Coronary artery (tissue), 2 donors: ENCODE measurements at regions not wholly inside any gene's neighbourhood (a gene's known extent, or its start where the extent isn't known, plus 50 kb on each side); places are given as distances from the start of the nearest gene placed in this dataset.

Experiments
- DNase-seq: peaks from one replicate; pipeline ENCODE4 v3.0.0-alpha.2; 2017; ENCODE audit warnings: low spot score
- H3K27ac ChIP-seq, 2 donors: fragments of 200-600 bp; sonication (generic); one replicate each; pipeline ENCODE4 v1.5.1; 2016 to 2019
- H3K4me3 ChIP-seq: fragments of 200-600 bp; sonication (generic); 2 replicates; pipeline ENCODE4 v1.5.1; 2016; ENCODE audit warnings: mild to moderate bottlenecking, moderate library complexity
- TF ChIP-seq, protein P1 (sequence below): fragments of 200-600 bp; sonication (generic); IDR thresholded peaks from one replicate; pipeline ENCODE4 v1.5.1; 2019; ENCODE audit warnings: antibody characterized with exemption

DNA sequence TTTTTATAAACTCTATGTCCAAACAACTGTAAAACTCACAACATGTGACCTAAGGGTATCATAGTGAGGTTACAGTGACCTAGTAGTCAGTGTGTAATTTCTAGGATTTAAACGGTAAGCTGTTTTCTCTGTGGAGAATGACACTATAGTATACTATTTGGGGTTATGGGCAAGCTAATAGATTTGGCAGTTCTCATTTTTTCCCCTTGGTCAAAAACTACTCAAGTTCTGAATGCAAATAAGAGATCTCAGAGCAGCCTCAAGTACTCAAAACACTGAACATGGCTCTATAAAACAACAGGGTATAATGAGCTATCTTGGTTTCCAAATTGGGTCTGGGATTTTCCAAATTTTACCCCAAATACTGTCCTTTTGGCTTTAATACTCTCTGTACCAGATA, 88.5 kb upstream of the HMCN1 start:
- Histone ChIP-seq H3K4me3 (no peak overlapping the region), H3K27ac (peak overlapping the region in 1 of 2 donors; percentile 70)
- TF ChIP-seq, protein P1, sequence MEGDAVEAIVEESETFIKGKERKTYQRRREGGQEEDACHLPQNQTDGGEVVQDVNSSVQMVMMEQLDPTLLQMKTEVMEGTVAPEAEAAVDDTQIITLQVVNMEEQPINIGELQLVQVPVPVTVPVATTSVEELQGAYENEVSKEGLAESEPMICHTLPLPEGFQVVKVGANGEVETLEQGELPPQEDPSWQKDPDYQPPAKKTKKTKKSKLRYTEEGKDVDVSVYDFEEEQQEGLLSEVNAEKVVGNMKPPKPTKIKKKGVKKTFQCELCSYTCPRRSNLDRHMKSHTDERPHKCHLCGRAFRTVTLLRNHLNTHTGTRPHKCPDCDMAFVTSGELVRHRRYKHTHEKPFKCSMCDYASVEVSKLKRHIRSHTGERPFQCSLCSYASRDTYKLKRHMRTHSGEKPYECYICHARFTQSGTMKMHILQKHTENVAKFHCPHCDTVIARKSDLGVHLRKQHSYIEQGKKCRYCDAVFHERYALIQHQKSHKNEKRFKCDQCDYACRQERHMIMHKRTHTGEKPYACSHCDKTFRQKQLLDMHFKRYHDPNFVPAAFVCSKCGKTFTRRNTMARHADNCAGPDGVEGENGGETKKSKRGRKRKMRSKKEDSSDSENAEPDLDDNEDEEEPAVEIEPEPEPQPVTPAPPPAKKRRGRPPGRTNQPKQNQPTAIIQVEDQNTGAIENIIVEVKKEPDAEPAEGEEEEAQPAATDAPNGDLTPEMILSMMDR: no peak
- DNase-seq: no peak

DNA sequence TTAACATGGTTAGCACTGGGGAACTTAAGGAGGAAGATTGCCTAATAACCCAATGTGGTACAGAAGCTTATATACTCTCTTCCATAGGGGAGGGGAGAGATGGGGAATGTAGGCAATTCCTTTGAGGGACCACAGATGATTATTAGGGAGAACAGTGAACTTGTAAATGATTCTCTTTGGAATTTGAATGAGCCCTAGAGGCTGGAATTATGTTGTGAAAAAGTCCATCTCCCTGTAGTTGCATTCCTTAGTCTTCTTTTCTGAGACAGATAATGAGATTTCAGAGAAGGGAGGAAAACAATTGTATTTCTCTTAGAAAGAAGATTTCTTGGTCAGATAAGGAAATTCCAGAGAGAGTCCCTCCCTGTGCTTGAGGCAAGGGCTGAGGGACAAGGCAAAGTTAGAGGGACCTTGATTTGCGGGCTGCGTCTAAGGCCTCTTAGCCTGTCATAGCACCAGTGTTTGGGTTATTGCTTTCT, 89.0 kb upstream of the HMCN1 start:
- no peak overlapping the region for H3K4me3 ChIP-seq
- H3K27ac ChIP-seq: no peak overlapping the region
- TF ChIP-seq, protein P1: no peak
- DNase-seq: no peak

DNA sequence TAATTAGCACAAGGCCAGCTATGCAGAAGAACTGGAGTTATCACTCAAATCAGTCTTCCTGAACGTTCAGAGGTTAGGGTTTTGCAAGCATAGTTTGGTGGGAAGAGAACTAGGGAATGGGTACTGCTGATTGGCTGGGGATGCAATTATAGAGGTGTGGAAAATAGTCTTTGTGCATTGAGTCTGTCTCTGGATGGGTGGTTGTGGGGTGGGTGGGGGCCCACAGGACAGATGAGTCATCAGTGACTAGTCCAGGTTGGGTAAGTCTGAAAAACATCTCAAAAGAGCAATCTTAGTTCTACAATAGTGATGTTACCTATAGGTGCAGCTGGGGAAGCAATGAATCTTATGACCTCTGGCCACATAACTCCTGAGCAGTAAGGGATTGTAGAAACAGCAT, 89.7 kb upstream of the HMCN1 start:
- TF ChIP-seq, protein P1: no peak
- Histone ChIP-seq H3K27ac (no peak overlapping the region), H3K4me3 (no peak overlapping the region)
- no peak for DNase-seq

DNA sequence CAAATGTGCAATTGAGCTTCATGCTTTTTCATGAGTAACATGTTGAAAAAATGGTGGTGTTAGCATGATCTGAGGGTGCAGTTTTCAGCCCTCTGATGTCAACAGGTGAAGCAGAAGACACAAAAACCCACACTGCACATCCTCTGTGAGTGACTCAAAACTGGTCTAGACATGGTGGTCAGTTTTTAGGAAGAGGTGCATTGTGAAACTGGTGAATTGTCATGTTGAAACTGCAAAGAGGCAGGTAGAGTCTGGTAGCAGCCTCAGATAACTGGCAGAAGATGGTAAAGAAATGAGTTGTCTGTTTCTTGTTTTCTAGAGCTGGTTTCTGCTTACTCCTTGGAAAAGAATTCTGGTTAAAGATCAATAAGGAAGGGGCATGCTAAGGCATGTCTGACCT, 97.3 kb upstream of the HMCN1 start:
- no peak for DNase-seq
- TF ChIP-seq, protein P1: no peak
- no peak overlapping the region for H3K27ac ChIP-seq
- H3K4me3 ChIP-seq: no peak overlapping the region

GRCh38 chr1:185634704-185635103, 99.5 kb upstream of the HMCN1 start:
- no peak overlapping the region for H3K27ac ChIP-seq
- no peak overlapping the region for H3K4me3 ChIP-seq

DNA sequence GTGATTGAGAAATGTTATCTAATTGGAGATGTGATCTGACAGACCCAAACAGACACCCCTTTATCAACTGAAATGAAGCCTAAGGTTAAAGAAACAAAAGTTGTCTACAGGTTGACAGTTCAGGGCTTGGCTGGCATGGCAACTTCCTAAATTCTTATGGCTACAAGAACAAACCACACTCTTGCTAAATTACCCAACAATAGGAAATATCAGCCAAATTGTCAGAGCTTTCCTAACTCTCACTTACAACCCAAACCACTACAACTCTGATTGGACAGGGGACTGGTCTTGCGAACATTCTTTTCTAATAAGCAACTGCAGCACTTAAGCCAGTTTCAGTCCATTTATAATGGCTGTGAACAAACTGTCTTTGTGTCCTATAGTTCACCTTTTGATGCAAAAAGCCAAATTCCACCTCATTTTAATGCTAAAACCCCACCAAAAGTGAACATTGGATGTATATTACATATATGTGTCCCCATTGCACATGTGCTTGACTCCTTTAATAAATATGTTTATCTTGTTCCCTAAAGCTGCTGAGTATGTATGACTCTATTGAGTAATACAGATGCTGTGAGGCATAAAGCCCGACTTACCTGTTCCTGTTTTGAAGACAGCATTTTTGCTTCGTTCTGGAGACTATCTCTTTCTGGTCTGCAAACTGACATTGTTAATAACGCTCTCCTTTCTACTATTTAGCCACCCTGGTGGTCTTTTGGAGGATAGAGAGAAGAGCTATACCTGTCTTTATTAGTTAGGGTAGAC, 101.3 kb upstream of the HMCN1 start:
- no peak overlapping the region for H3K27ac ChIP-seq
- no peak overlapping the region for H3K4me3 ChIP-seq
- TF ChIP-seq, protein P1: no peak
- no peak for DNase-seq

More at GRCh38 chr1:185634704-185635103, 99.5 kb upstream of the HMCN1 start:
- DNase-seq: no peak
- TF ChIP-seq, protein P1: no peak

GRCh38 chr1:185631843-185632242, 102.3 kb upstream of the HMCN1 start:
- no peak overlapping the region for H3K4me3 ChIP-seq
- H3K27ac ChIP-seq: no peak overlapping the region
- DNase-seq: no peak
- TF ChIP-seq, protein P1: no peak
